OCI-M2 (cell line): ENCODE measurements at regions not wholly inside any gene's neighbourhood (a gene's known extent, or its start where the extent isn't known, plus 50 kb on each side); places are given as distances from the start of the nearest gene placed in this dataset.

Experiments
- DNase-seq: peaks from one replicate; lab custom pipeline; 2025; ENCODE audit not compliant: unreplicated experiment; lab: John Stamatoyannopoulos, UW

DNA sequence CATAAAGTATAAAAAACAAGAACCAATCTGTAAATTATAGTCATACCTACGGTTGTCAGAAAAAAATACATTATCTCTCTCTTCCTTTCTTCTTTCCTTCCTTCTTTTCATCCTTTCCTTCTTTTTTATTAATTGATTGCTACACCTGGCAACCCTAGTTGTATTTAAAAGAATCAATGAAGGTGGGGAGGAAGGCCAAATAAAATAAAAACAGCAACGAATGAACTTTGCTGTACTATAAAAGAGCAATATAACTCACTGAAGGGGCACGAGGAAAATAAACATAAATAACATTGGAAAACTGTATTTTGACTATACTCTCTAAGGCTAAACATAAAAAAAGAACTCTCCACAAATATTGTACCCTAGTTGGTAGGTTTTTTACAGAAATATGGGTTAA, 898.2 kb upstream of the USP15 start:
- DNase-seq, result no peak

DNA sequence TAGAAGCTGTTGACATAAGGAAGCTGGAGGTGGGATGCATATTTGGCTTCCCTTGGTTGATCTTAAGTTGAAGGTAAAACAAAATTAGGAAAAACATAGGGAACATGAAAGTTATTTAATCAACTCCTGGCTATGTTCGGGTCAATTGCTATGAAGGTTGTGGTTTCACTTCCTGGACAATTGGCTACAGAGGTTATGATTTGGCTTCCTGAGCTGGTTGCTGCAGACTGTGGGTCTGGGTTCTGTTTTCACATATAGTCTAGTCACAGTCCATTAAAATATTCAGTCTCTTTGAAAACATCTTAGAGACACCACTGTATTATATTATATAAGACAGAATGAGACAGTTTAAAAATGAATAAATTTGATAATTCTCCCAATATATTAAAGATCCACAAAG, 895.2 kb upstream of the USP15 start:
- no peak for DNase-seq

DNA sequence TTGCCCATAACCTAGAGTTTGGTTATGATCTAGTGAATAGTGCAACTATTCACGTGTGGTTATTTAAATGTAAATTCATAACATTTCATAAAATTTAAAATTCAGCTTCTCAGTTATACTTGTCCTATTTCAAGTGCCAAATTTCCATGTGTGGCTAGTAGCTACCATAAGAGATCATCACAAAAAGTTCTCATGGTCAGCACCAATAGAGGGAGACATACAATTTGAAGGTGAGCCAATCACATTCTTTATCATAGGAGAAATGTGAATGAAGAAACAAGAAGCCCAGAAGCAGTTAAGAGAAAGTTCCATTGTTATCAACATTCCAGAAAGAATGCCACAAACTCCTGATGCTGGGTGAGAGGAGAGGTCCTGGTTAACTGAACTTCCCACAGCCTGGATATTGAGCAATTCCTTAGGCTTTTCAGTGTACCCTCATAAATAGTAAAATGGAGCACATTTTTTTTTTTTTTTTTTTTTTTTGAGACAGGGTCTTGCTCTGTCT, 892.9 kb upstream of the USP15 start:
- DNase-seq, result no peak

DNA sequence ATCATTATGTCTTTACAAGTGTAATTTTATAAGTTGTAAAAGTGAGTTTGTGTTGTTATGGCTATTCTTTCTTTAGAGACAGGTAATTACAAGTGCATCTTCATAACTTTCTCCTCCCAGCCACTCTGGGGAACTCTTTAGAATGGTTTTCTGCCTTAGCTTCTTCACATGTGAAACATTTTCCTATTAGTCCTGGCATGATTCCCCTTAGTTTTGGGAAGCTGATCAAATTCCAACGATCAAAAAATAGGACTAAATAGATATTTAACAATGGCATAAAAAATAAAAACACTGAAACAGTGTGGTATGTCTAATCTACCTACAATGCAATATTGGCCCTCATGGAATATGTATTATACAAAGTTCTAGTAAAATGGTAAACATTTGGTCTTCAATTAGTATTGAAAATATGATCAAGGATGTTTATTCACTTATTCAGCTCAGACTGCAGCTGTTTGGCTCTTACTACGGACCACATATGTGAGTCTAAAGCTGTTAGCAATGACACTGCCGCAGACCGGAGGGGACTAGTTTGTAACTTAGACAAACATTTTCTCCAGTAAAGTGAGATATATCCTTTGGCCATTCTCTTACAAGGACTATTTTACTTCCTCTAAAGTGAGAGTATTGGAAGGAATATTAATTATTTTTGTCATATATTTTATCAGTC, 890.8 kb upstream of the USP15 start:
- DNase-seq, result no peak

DNA sequence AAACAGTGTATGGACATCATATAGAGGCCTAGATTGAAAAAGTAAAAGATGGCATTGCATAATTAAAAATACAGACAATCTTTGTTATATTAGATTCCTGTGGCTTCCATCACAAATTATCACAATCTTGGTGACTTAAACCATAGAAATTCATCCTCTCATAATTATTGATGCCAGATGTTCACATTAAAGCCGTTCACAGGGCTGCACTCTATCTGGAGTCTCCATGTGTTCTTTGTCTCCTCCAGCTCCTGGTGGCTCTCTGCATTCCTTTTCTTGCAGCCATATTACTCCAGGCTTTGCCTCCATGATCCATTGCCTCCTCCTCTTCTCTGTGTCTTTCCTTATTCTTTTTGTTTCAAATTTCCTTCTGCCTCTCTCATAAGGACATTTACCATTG, 875.7 kb upstream of the USP15 start:
- DNase-seq, result no peak

DNA sequence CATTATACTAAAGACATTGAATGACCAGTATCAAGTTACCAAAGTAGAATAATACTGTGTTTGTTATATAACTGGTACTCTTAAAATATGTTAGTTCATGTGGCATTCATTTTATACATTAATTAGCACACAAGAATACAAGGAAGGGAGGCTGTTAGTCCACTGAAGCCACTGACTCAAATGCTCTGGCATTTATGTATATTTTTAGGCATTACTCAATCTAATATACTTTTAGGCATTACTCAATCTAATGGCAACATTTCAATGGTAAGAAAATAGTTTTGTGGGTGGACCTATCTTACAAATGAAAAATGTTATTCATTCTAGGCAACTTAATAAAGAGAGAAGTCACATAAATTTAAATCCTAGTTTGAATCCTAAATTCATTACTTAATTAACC, 874.4 kb upstream of the USP15 start:
- DNase-seq, result no peak

DNA sequence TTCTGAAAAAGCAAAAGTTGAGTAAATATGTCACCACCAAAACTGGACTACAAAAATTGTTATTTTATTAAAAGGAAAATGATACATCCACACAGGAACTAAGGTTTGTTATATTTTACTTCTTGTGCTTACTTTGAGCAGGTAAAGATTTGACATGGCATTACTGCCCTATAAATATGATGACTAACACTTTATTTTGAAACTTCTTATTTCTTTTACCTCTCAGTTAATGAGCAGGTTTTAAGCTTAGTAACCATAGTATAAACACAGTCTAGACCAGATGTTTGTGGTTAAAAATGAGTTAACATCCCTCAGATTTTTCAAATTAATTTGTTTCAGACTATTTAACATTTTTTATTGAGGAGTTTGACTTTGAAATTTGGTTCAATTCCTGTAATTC, 862.5 kb upstream of the USP15 start:
- no peak for DNase-seq

DNA sequence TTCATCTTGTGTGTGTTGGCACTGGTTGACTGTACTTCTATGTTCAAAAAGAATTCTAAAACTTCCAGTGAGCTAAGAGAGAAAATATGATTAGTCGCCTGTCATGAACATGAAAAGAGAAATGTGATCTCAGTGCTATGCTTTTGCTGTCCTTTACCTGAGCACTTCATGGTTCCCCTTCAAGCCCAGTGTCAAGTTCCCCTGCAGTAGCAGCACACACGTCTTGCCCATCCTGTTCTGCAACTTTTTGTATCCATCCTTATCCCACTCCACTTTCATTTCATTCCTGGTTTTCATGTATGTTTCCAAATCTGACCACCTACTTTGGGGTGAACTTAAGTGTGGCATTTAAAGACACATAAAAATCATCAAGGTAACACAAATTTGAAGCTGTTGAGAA, 848.0 kb upstream of the USP15 start:
- no peak for DNase-seq

DNA sequence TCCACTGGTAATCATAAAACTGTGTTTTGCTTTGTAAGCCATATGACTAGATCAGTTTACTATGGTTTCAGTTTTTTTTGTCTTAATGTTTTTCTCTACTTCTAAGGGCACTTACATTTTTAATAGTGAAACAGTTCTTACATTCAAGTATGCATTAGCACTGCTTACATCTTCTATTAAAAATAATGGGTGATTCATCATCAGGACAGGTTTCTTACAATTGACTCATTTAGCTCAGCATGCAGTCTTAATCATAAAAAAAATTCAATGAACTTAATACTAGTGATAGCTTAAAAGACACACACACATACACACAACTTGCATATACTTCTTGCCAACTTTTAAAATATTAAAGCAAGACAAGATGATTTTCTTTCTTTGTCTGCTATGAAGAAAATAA, 845.7 kb upstream of the USP15 start:
- no peak for DNase-seq

DNA sequence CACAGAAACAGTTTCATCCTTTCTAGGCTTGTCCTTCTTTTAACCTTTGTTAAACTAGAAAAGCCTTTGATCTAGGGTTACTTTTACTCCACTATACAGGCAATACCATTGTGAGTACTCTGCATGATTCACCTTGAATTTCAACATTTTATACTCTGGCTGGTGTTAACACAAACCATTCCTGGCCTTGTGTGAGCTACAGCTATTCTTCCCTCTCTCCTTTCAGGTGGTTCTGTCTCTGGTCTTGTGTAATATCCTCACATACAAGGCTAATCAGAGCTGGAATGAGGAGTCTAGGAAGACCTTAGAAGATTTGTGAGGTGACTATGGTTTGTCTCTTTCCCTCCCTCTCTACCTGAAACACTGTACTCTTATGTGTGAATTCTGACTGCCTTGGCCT, 837.4 kb upstream of the USP15 start:
- no peak for DNase-seq

DNA sequence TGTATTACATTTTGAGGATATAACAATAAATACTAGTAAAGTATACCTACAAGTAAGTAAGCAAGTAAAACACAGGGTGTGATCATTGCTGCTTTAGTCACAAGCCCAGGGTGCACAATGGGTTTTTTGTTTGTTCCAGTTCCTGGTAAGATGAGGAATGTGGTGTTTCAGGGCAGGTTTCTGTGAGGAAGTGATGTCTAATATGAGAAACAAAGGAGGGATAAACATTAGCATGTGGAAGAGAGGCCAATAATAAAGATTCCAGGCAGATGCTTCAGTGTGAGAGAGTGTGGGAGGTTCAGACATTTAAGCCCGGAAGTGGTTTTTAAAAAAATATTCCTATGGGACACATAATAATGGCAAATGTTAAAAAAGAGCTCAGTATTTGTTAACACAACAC, 808.1 kb upstream of the USP15 start:
- DNase-seq, result no peak

DNA sequence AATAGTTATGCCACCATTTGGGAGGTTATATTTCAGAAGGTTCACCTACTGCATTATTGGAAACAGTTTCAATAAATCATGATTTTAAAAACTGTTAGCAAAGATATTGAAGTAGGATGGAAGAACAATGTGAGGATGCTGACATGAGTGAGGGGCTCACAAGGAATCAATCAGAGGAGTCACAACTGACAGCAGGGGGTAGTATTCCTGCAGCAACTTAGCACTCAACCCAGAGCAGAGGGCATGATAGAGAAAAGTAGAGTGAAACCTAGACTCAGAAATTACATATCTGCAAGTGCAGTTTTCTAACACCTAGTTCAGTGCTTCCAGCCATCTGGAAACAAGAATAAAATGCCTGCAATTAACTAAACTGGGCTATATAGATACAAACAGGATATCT, 772.5 kb upstream of the USP15 start:
- no peak for DNase-seq

DNA sequence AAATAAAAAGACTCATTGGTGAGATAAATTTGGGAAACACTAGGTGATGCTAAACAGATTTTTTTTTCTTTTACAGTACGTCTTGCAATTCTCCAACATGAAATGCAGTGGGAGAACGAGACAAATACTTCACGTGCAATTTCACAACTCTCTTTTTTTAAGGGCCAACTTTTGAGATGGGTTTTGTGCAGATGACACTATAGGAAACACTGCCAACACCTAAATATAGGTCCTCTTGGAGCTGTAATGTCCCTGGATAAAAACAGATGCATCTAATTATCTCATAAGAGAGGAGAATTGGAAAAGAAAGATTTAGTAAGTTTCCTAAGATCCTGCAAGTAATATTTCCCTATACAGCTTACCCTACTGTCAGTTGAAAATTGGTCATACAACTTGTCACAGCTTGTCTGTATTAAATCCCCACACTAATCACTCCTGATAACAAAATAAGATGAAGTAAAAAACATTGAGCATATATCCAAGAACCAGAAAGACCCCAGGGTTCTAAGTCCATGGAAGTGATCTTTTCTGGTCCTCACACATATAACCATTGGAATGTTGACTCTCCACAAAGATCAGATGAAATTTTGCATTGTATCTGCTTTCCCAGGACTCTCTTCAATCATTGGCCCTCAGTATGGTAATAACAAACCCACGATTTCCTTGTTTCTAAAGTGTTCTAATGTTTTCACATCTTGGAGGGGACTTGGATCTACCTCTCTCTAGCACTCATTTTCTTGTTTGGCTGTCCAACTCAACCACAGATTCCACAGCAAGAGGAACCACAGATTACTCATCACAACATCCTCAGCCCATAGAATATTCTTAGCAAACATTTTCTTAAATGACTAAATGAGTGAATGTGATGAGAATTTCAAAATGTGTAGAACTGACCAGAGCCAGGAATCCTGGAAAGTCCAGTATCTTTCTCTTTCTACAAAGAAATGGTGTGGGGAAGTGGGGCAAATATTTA, 769.4 kb upstream of the USP15 start:
- DNase-seq, result no peak

DNA sequence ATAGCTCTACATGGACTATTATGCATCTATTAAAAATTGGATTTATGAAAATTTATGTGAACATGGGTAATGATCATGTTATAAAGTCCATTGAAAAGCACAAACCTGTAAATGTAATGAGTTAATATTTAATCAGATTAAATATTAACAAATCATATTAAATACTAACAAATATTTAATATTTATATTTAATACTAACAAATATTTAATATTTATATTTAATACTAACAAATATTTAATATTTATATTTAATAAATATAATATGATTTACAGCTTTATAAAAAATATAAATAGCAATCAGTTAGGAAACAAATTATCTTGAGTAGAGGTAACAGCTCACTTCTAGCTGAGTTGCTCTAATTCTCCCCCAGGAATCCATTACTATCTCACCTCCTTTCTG, 758.0 kb upstream of the USP15 start:
- DNase-seq, result no peak

DNA sequence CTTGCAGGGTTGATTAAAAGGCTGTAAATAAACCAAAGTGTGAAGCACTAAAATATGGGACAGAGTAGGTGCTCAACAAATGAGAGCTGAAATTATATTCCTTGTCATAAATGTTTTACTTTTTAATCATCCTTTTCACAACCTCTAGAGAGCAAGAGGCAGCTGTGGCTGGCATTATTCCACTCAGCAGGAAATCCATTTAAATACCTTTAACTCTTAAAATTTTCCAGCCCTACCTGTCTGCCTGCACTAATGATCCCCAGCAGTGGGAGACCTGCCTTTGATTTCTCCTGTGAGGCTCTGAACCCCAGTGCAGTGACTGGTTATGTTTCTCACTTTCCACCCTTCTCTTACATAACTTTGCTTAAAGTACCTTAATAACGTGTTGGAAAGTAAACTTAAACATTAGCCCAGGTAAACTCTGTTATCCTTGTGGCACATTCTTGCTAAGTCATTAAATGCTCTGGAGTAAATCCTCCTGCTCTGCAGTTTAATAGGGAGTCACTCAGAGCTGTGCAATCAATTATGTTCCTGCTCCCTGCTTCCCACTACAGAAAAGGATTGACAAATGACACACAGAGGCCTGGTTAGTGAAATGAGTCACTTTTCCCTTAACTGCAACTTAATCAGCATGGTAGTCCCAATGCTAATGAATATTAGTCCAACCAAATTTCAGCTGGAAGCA, 755.7 kb upstream of the USP15 start:
- DNase-seq, result no peak

DNA sequence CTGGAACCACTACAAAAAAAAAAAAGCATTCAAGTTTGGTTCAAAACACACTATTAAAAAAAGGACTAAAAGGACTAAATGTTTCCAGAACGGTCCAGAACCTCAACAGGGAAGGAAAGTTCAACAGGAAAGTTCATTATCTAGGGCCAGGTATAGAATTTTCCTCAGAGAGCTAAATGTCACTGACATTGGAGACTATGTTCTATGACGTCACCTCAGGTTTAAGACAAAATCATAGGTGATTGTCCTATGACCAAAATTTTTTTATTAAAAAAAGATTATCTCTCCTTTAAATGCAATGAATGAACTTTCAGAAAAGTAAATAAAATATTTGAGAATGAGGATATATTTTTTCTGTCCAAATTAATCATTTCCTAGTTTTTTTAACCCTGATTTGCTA, 746.7 kb upstream of the USP15 start:
- DNase-seq, result no peak

DNA sequence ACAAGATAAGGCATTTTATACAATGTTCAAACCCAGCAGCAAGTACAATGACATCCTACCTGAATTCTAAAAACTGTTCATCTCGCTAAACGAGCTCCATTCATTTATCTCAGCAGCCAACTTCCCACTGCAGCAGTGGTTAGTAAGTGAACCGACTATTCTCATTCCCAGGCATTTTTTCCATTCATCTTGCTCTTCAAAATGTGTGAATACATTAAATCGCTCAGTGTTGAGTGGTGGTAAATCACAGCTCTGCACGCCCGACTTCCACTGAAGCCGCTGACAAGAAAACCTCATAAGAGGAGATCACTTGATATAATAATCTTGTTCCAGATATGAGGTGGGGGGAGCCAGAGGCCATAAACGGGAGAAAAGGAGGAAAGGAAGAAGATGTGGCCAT, 746.2 kb upstream of the USP15 start:
- DNase-seq, result no peak

DNA sequence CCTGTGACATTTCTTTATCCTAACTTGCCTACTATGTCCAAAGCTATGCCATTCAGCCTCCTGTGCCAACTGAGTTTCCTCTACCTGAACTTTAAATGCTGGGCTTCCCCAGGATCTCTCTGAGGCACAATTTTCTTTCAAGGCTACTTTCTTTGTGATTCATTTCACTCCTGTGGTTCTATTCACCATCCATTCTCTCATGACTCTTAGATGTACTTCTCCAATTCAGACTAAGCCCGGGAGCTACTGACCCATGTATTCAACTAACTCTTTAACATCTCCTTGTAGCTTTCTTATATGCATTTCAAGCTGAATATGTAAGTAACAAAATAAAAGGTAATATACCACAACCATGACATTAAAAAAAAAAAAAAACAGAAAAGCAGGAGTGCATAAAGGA, 738.9 kb upstream of the USP15 start:
- DNase-seq, result no peak

DNA sequence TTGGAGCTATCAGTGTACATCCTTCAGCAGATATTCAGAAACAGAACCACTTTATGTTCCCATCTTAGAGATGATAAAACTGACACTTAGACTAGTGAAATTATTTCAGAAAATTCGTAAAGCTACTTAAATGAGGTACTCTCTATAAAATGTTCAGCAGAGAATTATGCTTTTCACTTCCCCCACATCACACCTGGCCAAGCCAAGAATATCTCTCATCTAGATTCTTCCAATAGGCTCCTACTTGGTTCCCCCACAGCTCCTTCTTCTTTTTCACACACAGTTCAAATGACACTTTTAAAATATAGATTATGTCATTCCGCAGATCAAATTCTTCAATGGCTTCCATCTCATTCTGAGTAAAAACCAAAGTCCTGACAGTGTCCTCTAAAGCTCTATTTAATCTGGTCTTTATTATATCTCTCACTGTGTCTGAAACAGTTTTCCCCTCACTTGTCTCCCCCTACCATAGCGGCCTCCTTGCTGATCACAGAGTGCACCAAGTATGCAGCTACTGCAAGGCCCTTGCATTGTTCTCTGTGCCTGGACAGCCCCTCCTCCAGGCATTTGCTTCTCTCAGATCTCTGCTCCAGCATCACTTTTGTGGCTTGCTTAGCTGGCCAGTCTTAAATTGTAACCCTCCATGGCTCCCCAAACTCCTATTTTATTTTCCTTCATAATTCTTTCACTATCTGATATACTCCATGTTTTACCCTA, 736.8 kb upstream of the USP15 start:
- no peak for DNase-seq

DNA sequence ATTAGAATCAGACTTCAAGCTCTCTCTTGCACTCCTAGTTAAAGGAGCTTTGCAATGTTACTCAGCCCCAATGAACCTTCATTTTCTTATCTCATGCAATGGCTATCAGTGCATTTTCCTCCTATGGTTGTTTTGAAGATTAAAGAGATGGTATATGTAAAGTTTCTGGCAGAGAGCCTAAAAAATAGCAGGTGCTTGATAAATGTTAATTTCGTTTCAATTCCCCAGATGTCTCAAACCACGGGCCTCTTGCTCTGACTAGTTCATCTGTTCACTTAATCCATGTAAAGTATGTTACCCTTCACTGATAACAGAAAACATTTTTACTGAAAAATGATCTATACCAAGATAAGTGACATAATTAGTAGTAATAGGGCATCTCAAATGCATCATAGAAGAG, 735.4 kb upstream of the USP15 start:
- DNase-seq, result no peak

DNA sequence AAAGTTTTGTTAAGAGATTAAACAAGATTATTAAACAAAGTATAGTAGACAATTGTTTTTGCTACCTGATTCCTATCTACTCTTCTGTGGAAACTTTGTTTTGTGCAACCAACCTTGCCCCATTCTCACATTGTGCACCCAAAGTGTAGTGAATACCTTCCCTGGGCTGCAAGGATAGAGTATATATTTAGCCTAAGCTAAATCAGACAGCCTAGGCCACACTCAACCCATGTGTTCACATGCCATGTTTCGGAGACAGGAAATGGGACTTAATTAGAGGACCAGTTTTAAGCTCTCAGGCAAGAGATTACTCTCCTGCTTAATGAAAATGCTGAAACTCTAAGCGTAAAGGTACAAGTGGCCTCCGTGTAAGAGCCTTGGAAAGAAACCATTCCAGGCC, 734.9 kb upstream of the USP15 start:
- DNase-seq, result no peak
